Activated naive CD4-positive, alpha-beta T cell treated with anti-CD3 and anti-CD28 coated beads for 36 hours (primary cell): ENCODE measurements at regions not wholly inside any gene's neighbourhood (a gene's known extent, or its start where the extent isn't known, plus 50 kb on each side); places are given as distances from the start of the nearest gene placed in this dataset.
"Not testable (repeated sequence)": the region's sequence is repeated elsewhere in the genome, so short reads cannot be mapped to it uniquely, and the experiment has no call there.

Experiments
- CTCF ChIA-PET: fragments of 350-600 bp; sonication (Branson Sonifier 250); formaldehyde crosslinking; loops from one replicate; lab custom pipeline; 2021; ENCODE audit warnings: antibody characterized with exemption; lab: Charles Lee
- DNase-seq: peaks from one replicate; pipeline ENCODE4 v3.0.0-alpha.2; 2020
- H3K27ac Mint-ChIP-seq: one replicate; pipeline ENCODE4 v1.8.0; 2021; ENCODE audit warnings: mild to moderate bottlenecking, mixed read lengths
- H3K27me3 Mint-ChIP-seq: one replicate; pipeline ENCODE4 v1.8.0; 2021; ENCODE audit warnings: low read depth, mixed read lengths
- H3K36me3 Mint-ChIP-seq: one replicate; pipeline ENCODE4 v1.8.0; 2021; ENCODE audit warnings: low read depth, mixed read lengths
- H3K4me1 Mint-ChIP-seq: one replicate; pipeline ENCODE4 v1.8.0; 2021; ENCODE audit warnings: low read depth, mixed read lengths
- H3K4me3 Mint-ChIP-seq: one replicate; pipeline ENCODE4 v1.8.0; 2021; ENCODE audit warnings: mild to moderate bottlenecking, moderate library complexity, mixed read lengths
- H3K9me3 Mint-ChIP-seq: one replicate; pipeline ENCODE4 v1.8.0; 2021; ENCODE audit warnings: mixed read lengths
- intact Hi-C: fragments of 100-400 bp; cut with micrococcal nuclease; formaldehyde crosslinking; loops from one replicate; pipeline ENCODE4 v1.15.1; 2023

GRCh38 chr3:182018361-182018760 is 306.6 kb downstream of the SOX2 start:
- CTCF ChIA-PET = no interaction called here
- Mint-ChIP-seq H3K36me3 (no peaks in the 10 kb centered on the region), H3K9me3 (no peaks in the 10 kb centered on the region)

GRCh38 chr3:182019926-182020325 is 308.2 kb downstream of the SOX2 start:
- intact Hi-C loops = no loop called here
- H3K9me3 Mint-ChIP-seq = no peaks in the 10 kb centered on the region
- no peak overlapping the region for H3K27ac Mint-ChIP-seq

More at GRCh38 chr3:182018361-182018760, 306.6 kb downstream of the SOX2 start:
- no peak overlapping the region for H3K4me3 Mint-ChIP-seq
- no peak overlapping the region for H3K27ac Mint-ChIP-seq
- H3K4me1 Mint-ChIP-seq = no peaks in the 10 kb centered on the region
- intact Hi-C loops = no loop called here
- no peak for DNase-seq
- no peaks in the 10 kb centered on the region for H3K27me3 Mint-ChIP-seq

GRCh38 chr3:182023843-182024242 is 312.1 kb downstream of the SOX2 start:
- H3K4me1 Mint-ChIP-seq = no peaks in the 10 kb centered on the region
- no peak for DNase-seq
- CTCF ChIA-PET = no interaction called here
- no peaks in the 10 kb centered on the region for H3K36me3 Mint-ChIP-seq
- H3K9me3 Mint-ChIP-seq = no peaks in the 10 kb centered on the region
- no peak overlapping the region for H3K4me3 Mint-ChIP-seq
- H3K27me3 Mint-ChIP-seq = no peaks in the 10 kb centered on the region
- intact Hi-C loops = no loop called here
- H3K27ac Mint-ChIP-seq = no peak overlapping the region

More at GRCh38 chr3:182019926-182020325, 308.2 kb downstream of the SOX2 start:
- Mint-ChIP-seq H3K27me3 (no peaks in the 10 kb centered on the region), H3K36me3 (no peaks in the 10 kb centered on the region), H3K4me3 (no peak overlapping the region), H3K4me1 (no peaks in the 10 kb centered on the region)
- DNase-seq = no peak
- CTCF ChIA-PET = no interaction called here

GRCh38 chr3:182027366-182027765 is 315.6 kb downstream of the SOX2 start:
- no peak for DNase-seq
- H3K27me3 Mint-ChIP-seq = no peaks in the 10 kb centered on the region
- no peaks in the 10 kb centered on the region for H3K4me1 Mint-ChIP-seq
- no peaks in the 10 kb centered on the region for H3K36me3 Mint-ChIP-seq
- H3K4me3 Mint-ChIP-seq = no peak overlapping the region
- intact Hi-C loops = no loop called here
- no peaks in the 10 kb centered on the region for H3K9me3 Mint-ChIP-seq
- H3K27ac Mint-ChIP-seq = no peak overlapping the region
- CTCF ChIA-PET = no interaction called here

GRCh38 chr3:182028081-182028480 is 316.4 kb downstream of the SOX2 start:
- H3K4me3 Mint-ChIP-seq = no peak overlapping the region
- no peaks in the 10 kb centered on the region for H3K36me3 Mint-ChIP-seq
- H3K27me3 Mint-ChIP-seq = no peaks in the 10 kb centered on the region
- intact Hi-C loops = no loop called here
- H3K27ac Mint-ChIP-seq = no peak overlapping the region
- no peaks in the 10 kb centered on the region for H3K9me3 Mint-ChIP-seq
- CTCF ChIA-PET = no interaction called here
- no peak for DNase-seq
- no peaks in the 10 kb centered on the region for H3K4me1 Mint-ChIP-seq

GRCh38 chr3:182034231-182034630 is 322.5 kb downstream of the SOX2 start:
- H3K27me3 Mint-ChIP-seq, H3K36me3 Mint-ChIP-seq, DNase-seq, H3K4me1 Mint-ChIP-seq, H3K9me3 Mint-ChIP-seq, H3K27ac Mint-ChIP-seq, H3K4me3 Mint-ChIP-seq, CTCF ChIA-PET, intact Hi-C loops: not testable (repeated sequence)

GRCh38 chr3:182035324-182035723 is 323.6 kb downstream of the SOX2 start:
- no peak for DNase-seq
- peaks cover 4% of the 10 kb centered on the region for H3K9me3 Mint-ChIP-seq
- intact Hi-C loops = no loop called here
- H3K27ac Mint-ChIP-seq = no peak overlapping the region
- no peaks in the 10 kb centered on the region for H3K36me3 Mint-ChIP-seq
- no peaks in the 10 kb centered on the region for H3K4me1 Mint-ChIP-seq
- CTCF ChIA-PET = no interaction called here
- no peak overlapping the region for H3K4me3 Mint-ChIP-seq
- no peaks in the 10 kb centered on the region for H3K27me3 Mint-ChIP-seq

- intact Hi-C loops = no loop called here
- no peak for DNase-seq
- Mint-ChIP-seq H3K9me3 (peaks cover 4% of the 10 kb centered on the region), H3K4me1 (no peaks in the 10 kb centered on the region), H3K36me3 (no peaks in the 10 kb centered on the region), H3K4me3 (no peak overlapping the region), H3K27ac (no peak overlapping the region), H3K27me3 (no peaks in the 10 kb centered on the region)
- CTCF ChIA-PET = no interaction called here
Observed at GRCh38 chr3:182036382-182036781, 324.7 kb downstream of the SOX2 start.

GRCh38 chr3:182041668-182042291 is 330.1 kb downstream of the SOX2 start:
- Mint-ChIP-seq H3K4me1 (no peaks in the 10 kb centered on the region), H3K36me3 (no peaks in the 10 kb centered on the region), H3K27me3 (no peaks in the 10 kb centered on the region), H3K27ac (no peak overlapping the region), H3K4me3 (no peak overlapping the region), H3K9me3 (peaks cover 1% of the 10 kb centered on the region)
- no peak for DNase-seq
- CTCF ChIA-PET = no interaction called here
- intact Hi-C loops = no loop called here

- Mint-ChIP-seq H3K4me3 (no peak overlapping the region), H3K9me3 (peaks cover 3% of the 10 kb centered on the region), H3K4me1 (no peaks in the 10 kb centered on the region), H3K27me3 (no peaks in the 10 kb centered on the region), H3K36me3 (no peaks in the 10 kb centered on the region), H3K27ac (no peak overlapping the region)
- CTCF ChIA-PET = interaction anchor here (0.7 kb wide), 1 partner anchor 65 kb away, joined by 3 read pairs; no protein-coding TSS in a partner anchor
- intact Hi-C loops = no loop called here
- DNase-seq = no peak
Observed at GRCh38 chr3:182045736-182046135, 334.0 kb downstream of the SOX2 start.

GRCh38 chr3:182046166-182046764 is 334.5 kb downstream of the SOX2 start:
- DNase-seq = no peak
- no peak overlapping the region for H3K27ac Mint-ChIP-seq
- H3K27me3 Mint-ChIP-seq = no peaks in the 10 kb centered on the region
- H3K9me3 Mint-ChIP-seq = peaks cover 3% of the 10 kb centered on the region
- no peak overlapping the region for H3K4me3 Mint-ChIP-seq
- H3K36me3 Mint-ChIP-seq = no peaks in the 10 kb centered on the region
- CTCF ChIA-PET = no interaction called here
- no peaks in the 10 kb centered on the region for H3K4me1 Mint-ChIP-seq
- intact Hi-C loops = no loop called here

GRCh38 chr3:182050932-182051331 is 339.2 kb downstream of the SOX2 start:
- intact Hi-C loops = no loop called here
- CTCF ChIA-PET = no interaction called here
- Mint-ChIP-seq H3K4me3 (no peak overlapping the region), H3K27me3 (no peaks in the 10 kb centered on the region), H3K4me1 (no peaks in the 10 kb centered on the region), H3K27ac (no peak overlapping the region), H3K36me3 (no peaks in the 10 kb centered on the region), H3K9me3 (peaks cover 3% of the 10 kb centered on the region)
- no peak for DNase-seq

- Mint-ChIP-seq H3K36me3 (no peaks in the 10 kb centered on the region), H3K27me3 (no peaks in the 10 kb centered on the region), H3K4me1 (no peaks in the 10 kb centered on the region), H3K9me3 (no peaks in the 10 kb centered on the region), H3K27ac (no peak overlapping the region), H3K4me3 (no peak overlapping the region)
- no peak for DNase-seq
- CTCF ChIA-PET = no interaction called here
- intact Hi-C loops = no loop called here
Observed at GRCh38 chr3:182052332-182052731, 340.6 kb downstream of the SOX2 start.
